ENCODE measurements at regions not wholly inside any gene's neighbourhood (a gene's known extent, or its start where the extent isn't known, plus 50 kb on each side); places are given as distances from the start of the nearest gene placed in this dataset.

GRCh38 chr10:123398180-123398591 lies 244.0 kb downstream of the BUB3 start:
- Histone ChIP-seq H3K4me3 (ENCODE audit: low read length) (no peak overlapping the region), H3K27me3 (ENCODE audit: control insufficient read depth in 2 of 2, insufficient read depth in 2 of 2, low read length in 2 of 2) (no peaks in the 10 kb centered on the region), H3K36me3 (ENCODE audit: control insufficient read depth in 2 of 3, insufficient read depth in 3 of 3, low read length in 3 of 3) (no peaks in the 10 kb centered on the region), H3K9me3 (ENCODE audit: control insufficient read depth in 2 of 3, low read length in 3 of 3) (no peaks in the 10 kb centered on the region), H3K27ac (ENCODE audit: low read depth, low read length) (no peak overlapping the region), H3K4me1 (ENCODE audit: control insufficient read depth in 2 of 2, insufficient read depth in 2 of 2, low read length in 2 of 2) (no peaks in the 10 kb centered on the region)
- ChIA-PET CTCF (no interaction called here), POLR2A (no interaction called here)
- Mint-ChIP-seq H3K36me3 (peaks cover 0 to 4% (median 0%) of the 10 kb centered on the region in 5 donors), H3K4me1 (no peaks in the 10 kb centered on the region), H3K27ac (no peak overlapping the region), H3K4me3 (no peak overlapping the region), H3K9me3 (peaks cover 0 to 11% (median 2%) of the 10 kb centered on the region in 11 donors), H3K27me3 (peaks cover 0 to 6% (median 0%) of the 10 kb centered on the region in 5 donors)
- DNase-seq = no peak
- no peak for ATAC-seq
- intact Hi-C loops (cut with micrococcal nuclease) = no loop called here

GRCh38 chr10:123398756-123399155 lies 244.6 kb downstream of the BUB3 start:
- H3K9me3 ChIP-seq (ENCODE audit: control insufficient read depth in 2 of 3, low read length in 3 of 3) = no peaks in the 10 kb centered on the region
- DNase-seq (no peak), ATAC-seq (no peak)
- Mint-ChIP-seq H3K9me3 (peaks cover 0 to 17% (median 4%) of the 10 kb centered on the region in 11 donors), H3K4me1 (no peaks in the 10 kb centered on the region), H3K27me3 (peaks cover 0 to 6% (median 0%) of the 10 kb centered on the region in 5 donors), H3K27ac (no peak overlapping the region), H3K36me3 (peaks cover 0 to 8% (median 0%) of the 10 kb centered on the region in 5 donors), H3K4me3 (no peak overlapping the region)
- H3K36me3 ChIP-seq (ENCODE audit: control insufficient read depth in 2 of 3, insufficient read depth in 3 of 3, low read length in 3 of 3) = no peaks in the 10 kb centered on the region
- CTCF ChIA-PET = no interaction called here
- intact Hi-C loops (cut with micrococcal nuclease) = no loop called here
- no peaks in the 10 kb centered on the region for H3K27me3 ChIP-seq (ENCODE audit: control insufficient read depth in 2 of 2, insufficient read depth in 2 of 2, low read length in 2 of 2)
- H3K4me3 ChIP-seq (ENCODE audit: low read length) = no peak overlapping the region
- no peaks in the 10 kb centered on the region for H3K4me1 ChIP-seq (ENCODE audit: control insufficient read depth in 2 of 2, insufficient read depth in 2 of 2, low read length in 2 of 2)
- H3K27ac ChIP-seq (ENCODE audit: low read depth, low read length) = no peak overlapping the region
- POLR2A ChIA-PET = no interaction called here

GRCh38 chr10:123399276-123399839 lies 245.2 kb downstream of the BUB3 start:
- DNase-seq (no peak), ATAC-seq (no peak)
- Mint-ChIP-seq H3K36me3 (peaks cover 0 to 11% (median under 1%) of the 10 kb centered on the region in 5 donors), H3K27ac (no peak overlapping the region), H3K4me1 (no peaks in the 10 kb centered on the region), H3K9me3 (peaks cover 1 to 22% (median 6%) of the 10 kb centered on the region in 11 donors), H3K4me3 (no peak overlapping the region), H3K27me3 (peaks cover 0 to 6% (median 0%) of the 10 kb centered on the region in 5 donors)
- POLR2A ChIA-PET = no interaction called here
- H3K4me3 ChIP-seq (ENCODE audit: low read length) = no peak overlapping the region
- intact Hi-C loops (cut with micrococcal nuclease) = no loop called here
- CTCF ChIA-PET = no interaction called here
- no peak overlapping the region for H3K27ac ChIP-seq (ENCODE audit: low read depth, low read length)
- H3K36me3 ChIP-seq (ENCODE audit: control insufficient read depth in 2 of 3, insufficient read depth in 3 of 3, low read length in 3 of 3) = no peaks in the 10 kb centered on the region
- H3K4me1 ChIP-seq (ENCODE audit: control insufficient read depth in 2 of 2, insufficient read depth in 2 of 2, low read length in 2 of 2) = no peaks in the 10 kb centered on the region
- H3K9me3 ChIP-seq (ENCODE audit: control insufficient read depth in 2 of 3, low read length in 3 of 3) = peaks cover 0 to 1% (median 0%) of the 10 kb centered on the region in 3 experiments
- no peaks in the 10 kb centered on the region for H3K27me3 ChIP-seq (ENCODE audit: control insufficient read depth in 2 of 2, insufficient read depth in 2 of 2, low read length in 2 of 2)

GRCh38 chr10:123402021-123402420 lies 247.8 kb downstream of the BUB3 start:
- H3K27me3 Mint-ChIP-seq = peaks cover 0 to 17% (median 8%) of the 10 kb centered on the region in 5 donors
- H3K27me3 ChIP-seq (ENCODE audit: control insufficient read depth in 2 of 2, insufficient read depth in 2 of 2, low read length in 2 of 2) = no peaks in the 10 kb centered on the region
- DNase-seq = no peak
- no peaks in the 10 kb centered on the region for H3K4me1 Mint-ChIP-seq
- H3K27ac Mint-ChIP-seq = no peak overlapping the region
- H3K9me3 ChIP-seq (ENCODE audit: control insufficient read depth in 2 of 3, low read length in 3 of 3) = peaks cover 0 to 12% (median 0%) of the 10 kb centered on the region in 3 experiments
- H3K27ac ChIP-seq (ENCODE audit: low read depth, low read length) = no peak overlapping the region
- peaks cover 5 to 30% (median 16%) of the 10 kb centered on the region in 11 donors for H3K9me3 Mint-ChIP-seq
- H3K36me3 Mint-ChIP-seq = peaks cover 0 to 12% (median 5%) of the 10 kb centered on the region in 5 donors
- no peak overlapping the region for H3K4me3 ChIP-seq (ENCODE audit: low read length)
- ChIA-PET POLR2A (no interaction called here), CTCF (no interaction called here)
- no peak overlapping the region for H3K4me3 Mint-ChIP-seq
- H3K4me1 ChIP-seq (ENCODE audit: control insufficient read depth in 2 of 2, insufficient read depth in 2 of 2, low read length in 2 of 2) = no peaks in the 10 kb centered on the region
- no peaks in the 10 kb centered on the region for H3K36me3 ChIP-seq (ENCODE audit: control insufficient read depth in 2 of 3, insufficient read depth in 3 of 3, low read length in 3 of 3)
- intact Hi-C loops (cut with micrococcal nuclease) = no loop called here
- ATAC-seq = no peak

DNA sequence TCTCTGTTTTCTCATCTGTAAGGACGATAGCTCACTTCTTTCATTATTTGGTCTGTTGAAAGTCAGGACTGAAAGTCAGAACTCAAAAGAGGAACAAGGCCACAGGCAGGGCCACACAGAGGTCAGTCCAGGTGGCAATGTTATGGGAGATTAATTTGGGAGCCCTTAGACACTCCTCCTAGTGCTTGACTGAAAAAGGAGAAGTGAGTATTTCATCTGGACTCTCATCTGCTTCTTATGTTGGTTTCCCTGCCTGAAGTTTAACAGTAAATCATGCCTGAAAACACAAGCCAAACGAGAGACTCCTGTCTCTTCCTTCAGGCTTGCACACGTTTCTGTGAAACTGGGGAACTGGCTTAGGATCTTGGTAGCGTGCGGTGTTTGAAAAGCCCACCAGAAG lies 248.5 kb downstream of the BUB3 start:
- Histone ChIP-seq H3K4me3 (ENCODE audit: low read length) (no peak overlapping the region), H3K4me1 (ENCODE audit: control insufficient read depth in 2 of 2, insufficient read depth in 2 of 2, low read length in 2 of 2) (no peaks in the 10 kb centered on the region), H3K27me3 (ENCODE audit: control insufficient read depth in 2 of 2, insufficient read depth in 2 of 2, low read length in 2 of 2) (no peaks in the 10 kb centered on the region), H3K9me3 (ENCODE audit: control insufficient read depth in 2 of 3, low read length in 3 of 3) (peaks cover 0 to 12% (median 0%) of the 10 kb centered on the region in 3 experiments), H3K27ac (ENCODE audit: low read depth, low read length) (no peak overlapping the region), H3K36me3 (ENCODE audit: control insufficient read depth in 2 of 3, insufficient read depth in 3 of 3, low read length in 3 of 3) (no peaks in the 10 kb centered on the region)
- ChIA-PET POLR2A (no interaction called here), CTCF (no interaction called here)
- peak; percentile 65 for ATAC-seq
- intact Hi-C loops (cut with micrococcal nuclease) = no loop called here
- Mint-ChIP-seq H3K4me1 (no peaks in the 10 kb centered on the region), H3K9me3 (peaks cover 5 to 30% (median 16%) of the 10 kb centered on the region in 11 donors), H3K36me3 (peaks cover 0 to 12% (median 8%) of the 10 kb centered on the region in 5 donors), H3K27me3 (peaks cover 0 to 22% (median 8%) of the 10 kb centered on the region in 5 donors), H3K27ac (no peak overlapping the region), H3K4me3 (no peak overlapping the region)
- no peak for DNase-seq

DNA sequence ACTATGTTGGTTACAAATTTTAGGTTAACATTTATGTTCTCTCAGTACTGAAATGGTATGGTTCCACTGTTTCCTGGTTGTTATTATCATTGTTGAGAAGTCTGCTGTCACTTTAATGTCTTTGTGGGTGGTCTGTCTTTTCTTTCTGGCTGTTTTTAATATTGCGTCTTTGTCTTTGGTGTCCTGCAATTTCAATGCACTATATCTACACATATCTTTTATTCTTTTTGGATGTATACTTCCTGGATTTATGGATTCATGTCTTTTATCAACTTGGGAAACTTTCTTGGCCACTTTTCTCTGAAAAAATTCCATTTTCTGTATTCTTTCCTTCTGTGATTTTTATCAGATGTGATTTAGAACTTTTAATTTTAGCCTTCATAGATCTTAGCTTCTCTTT lies 250.2 kb downstream of the BUB3 start:
- Mint-ChIP-seq H3K27ac (no peak overlapping the region), H3K9me3 (peaks cover 5 to 30% (median 16%) of the 10 kb centered on the region in 11 donors), H3K36me3 (peaks cover 0 to 12% (median 8%) of the 10 kb centered on the region in 5 donors), H3K27me3 (peaks cover 2 to 22% (median 8%) of the 10 kb centered on the region in 5 donors), H3K4me3 (no peak overlapping the region), H3K4me1 (no peaks in the 10 kb centered on the region)
- DNase-seq = no peak
- no peak overlapping the region for H3K27ac ChIP-seq (ENCODE audit: low read depth, low read length)
- peaks cover 0 to 12% (median 0%) of the 10 kb centered on the region in 3 experiments for H3K9me3 ChIP-seq (ENCODE audit: control insufficient read depth in 2 of 3, low read length in 3 of 3)
- H3K36me3 ChIP-seq (ENCODE audit: control insufficient read depth in 2 of 3, insufficient read depth in 3 of 3, low read length in 3 of 3) = no peaks in the 10 kb centered on the region
- no peak overlapping the region for H3K4me3 ChIP-seq (ENCODE audit: low read length)
- no peaks in the 10 kb centered on the region for H3K27me3 ChIP-seq (ENCODE audit: control insufficient read depth in 2 of 2, insufficient read depth in 2 of 2, low read length in 2 of 2)
- no peaks in the 10 kb centered on the region for H3K4me1 ChIP-seq (ENCODE audit: control insufficient read depth in 2 of 2, insufficient read depth in 2 of 2, low read length in 2 of 2)
- ATAC-seq = no peak
- intact Hi-C loops (cut with micrococcal nuclease) = no loop called here
- ChIA-PET POLR2A (no interaction called here), CTCF (no interaction called here)

DNA sequence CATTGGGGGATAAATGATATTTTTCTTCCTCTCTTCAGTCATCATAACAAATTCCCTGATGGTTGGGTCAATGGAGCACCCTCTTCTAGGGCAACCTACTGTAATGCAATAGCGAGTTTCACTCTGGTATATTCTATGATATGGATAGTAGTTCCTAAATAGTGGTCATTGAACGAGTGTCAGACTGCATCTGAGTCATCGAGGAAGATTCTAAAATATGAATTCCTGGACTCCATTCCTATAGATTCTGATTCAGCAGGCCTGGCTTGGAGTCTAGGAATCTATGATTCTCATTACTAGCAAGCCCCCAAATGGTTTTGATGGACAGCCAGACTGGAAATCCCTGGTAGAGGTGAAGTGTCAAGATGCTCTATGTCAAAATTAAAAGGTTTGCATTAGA lies 254.5 kb downstream of the BUB3 start:
- no peak overlapping the region for H3K4me3 Mint-ChIP-seq
- DNase-seq (no peak), ATAC-seq (no peak)
- Histone ChIP-seq H3K4me3 (ENCODE audit: low read length) (no peak overlapping the region), H3K9me3 (ENCODE audit: control insufficient read depth in 2 of 3, low read length in 3 of 3) (peaks cover 0 to 12% (median 0%) of the 10 kb centered on the region in 3 experiments), H3K4me1 (ENCODE audit: control insufficient read depth in 2 of 2, insufficient read depth in 2 of 2, low read length in 2 of 2) (no peaks in the 10 kb centered on the region), H3K36me3 (ENCODE audit: control insufficient read depth in 2 of 3, insufficient read depth in 3 of 3, low read length in 3 of 3) (no peaks in the 10 kb centered on the region), H3K27me3 (ENCODE audit: control insufficient read depth in 2 of 2, insufficient read depth in 2 of 2, low read length in 2 of 2) (no peaks in the 10 kb centered on the region), H3K27ac (ENCODE audit: low read depth, low read length) (no peak overlapping the region)
- CTCF ChIA-PET = no interaction called here
- peaks cover 2 to 42% (median 9%) of the 10 kb centered on the region in 5 donors for H3K27me3 Mint-ChIP-seq
- POLR2A ChIA-PET = no interaction called here
- intact Hi-C loops (cut with micrococcal nuclease) = no loop called here
- H3K4me1 Mint-ChIP-seq = no peaks in the 10 kb centered on the region
- peaks cover 5 to 25% (median 13%) of the 10 kb centered on the region in 11 donors for H3K9me3 Mint-ChIP-seq
- H3K27ac Mint-ChIP-seq = no peak overlapping the region
- H3K36me3 Mint-ChIP-seq = peaks cover 0 to 9% (median 8%) of the 10 kb centered on the region in 5 donors

Data from naive thymus-derived CD4-positive, alpha-beta T cell (primary cell).